Activated T-cell treated with anti-CD3 and anti-CD28 coated beads for 1 hour (primary cell): ENCODE measurements at regions not wholly inside any gene's neighbourhood (a gene's known extent, or its start where the extent isn't known, plus 50 kb on each side); places are given as distances from the start of the nearest gene placed in this dataset.

Experiments
- DNase-seq: peaks from one replicate; pipeline ENCODE4 v3.0.0-alpha.2; 2020; ENCODE audit warnings: low read depth

GRCh38 chr13:22653866-22654265 lies 526.9 kb upstream of the SGCG start:
- DNase-seq = no peak

DNA sequence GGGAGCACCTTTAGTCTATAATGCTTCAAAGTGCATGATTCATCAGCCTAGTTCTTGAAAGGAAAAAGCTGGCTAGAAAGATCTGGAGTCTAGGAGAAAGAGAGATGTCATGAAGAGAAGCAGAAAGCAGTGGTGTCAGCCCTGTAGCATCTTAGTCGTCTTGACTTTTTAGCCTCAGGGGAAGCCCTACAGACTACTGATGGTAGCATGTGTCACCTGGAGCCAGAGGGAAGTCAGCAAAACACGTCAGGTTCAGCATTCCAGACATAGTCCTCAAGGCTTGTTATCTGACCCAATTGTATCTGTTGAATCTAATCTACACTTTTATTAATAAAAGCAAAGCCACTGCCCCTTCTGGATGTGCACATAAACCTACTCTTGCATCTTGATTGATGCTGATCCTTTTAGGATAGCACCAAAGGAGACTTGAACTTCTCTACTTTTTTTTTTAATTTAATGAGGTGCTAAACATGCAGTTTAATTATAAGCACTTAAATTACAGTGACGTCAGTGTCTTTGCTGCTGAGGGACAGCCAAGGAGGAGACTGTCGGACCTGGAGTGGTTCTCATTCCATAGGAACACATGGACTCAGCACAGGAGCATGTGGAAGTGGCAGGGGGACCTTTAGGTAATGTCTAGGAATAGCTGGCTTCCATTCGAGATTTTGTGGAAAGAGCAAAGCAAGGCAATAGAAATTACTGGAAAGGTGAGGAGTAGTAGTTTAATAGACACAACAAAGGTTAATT lies 525.5 kb upstream of the SGCG start:
- no peak for DNase-seq

DNA sequence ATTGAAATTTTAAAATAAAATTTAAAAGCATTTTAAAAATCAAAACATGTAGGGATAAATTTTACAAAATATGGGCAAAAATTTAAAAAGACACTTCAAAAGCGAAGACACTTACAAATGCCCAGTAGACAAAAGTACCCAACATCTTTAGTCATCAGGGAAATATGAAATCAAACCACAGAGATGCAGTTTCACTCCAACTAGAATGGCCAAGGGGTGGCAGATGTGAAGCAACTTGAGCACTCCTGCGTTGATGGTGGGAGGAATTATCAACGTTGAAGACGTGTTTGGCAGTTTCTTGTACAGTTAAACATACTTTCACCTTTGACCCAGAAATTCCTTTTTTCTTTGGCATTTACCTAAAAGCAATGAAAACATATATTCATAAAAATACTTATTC lies 518.0 kb upstream of the SGCG start:
- no peak for DNase-seq

DNA sequence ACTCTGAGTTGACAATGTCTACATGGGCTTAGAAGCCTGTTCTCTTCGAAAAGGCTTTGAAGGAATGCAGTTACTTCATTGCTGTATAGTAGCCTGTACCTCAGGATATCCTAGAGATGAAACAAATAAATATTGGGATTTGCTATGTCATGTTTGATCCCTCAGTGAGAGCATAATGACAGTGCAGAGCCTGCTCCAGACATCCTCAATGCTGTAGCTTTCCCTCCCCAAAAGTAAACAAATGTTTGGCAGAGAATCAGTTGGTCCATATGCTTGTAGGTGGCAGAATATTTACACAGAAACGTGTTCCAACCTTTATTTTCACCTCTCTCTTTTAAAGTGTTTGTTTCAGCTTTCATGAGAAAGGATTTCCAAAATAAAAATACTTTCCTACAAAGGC lies 515.3 kb upstream of the SGCG start:
- DNase-seq = no peak

GRCh38 chr13:22690756-22691155 lies 490.0 kb upstream of the SGCG start:
- DNase-seq = no peak

DNA sequence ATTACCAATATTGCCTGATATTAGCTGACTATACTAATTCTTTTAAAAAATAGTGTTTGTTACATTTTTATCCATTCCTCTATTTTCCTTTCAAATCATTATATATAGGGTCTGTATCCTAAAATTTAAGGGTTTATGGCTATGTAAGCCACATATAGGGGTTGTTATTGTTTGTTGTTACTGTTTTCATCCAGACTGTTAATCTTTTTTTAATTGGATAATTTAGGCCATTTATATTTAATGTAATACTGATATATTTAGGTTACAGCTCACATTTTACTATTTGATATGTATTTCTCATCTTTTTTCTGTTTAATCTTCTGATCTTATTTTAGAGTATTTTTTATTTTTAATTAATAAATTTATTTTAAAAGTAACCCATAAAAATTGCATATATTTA lies 487.1 kb upstream of the SGCG start:
- DNase-seq = no peak

DNA sequence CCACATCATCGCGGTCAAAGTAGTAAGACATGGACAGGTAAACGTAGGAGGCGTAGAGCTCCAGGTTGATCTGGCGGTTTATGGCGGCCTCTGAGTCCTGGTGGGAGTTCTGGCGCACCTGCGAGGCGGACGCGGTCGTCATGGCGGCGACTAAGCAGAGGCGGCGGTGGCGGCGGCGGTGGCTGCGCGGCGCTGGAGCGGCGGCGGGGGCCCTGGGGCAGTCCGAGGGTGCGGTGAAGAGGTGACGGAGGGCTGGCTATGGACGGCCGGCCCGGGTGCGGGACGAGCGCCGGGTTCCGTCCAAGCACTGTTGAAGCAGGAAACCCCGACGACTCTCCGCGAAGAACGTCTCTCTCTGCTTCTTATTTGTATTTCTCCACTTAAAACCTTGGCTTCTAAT lies 484.3 kb upstream of the SGCG start:
- DNase-seq = no peak

DNA sequence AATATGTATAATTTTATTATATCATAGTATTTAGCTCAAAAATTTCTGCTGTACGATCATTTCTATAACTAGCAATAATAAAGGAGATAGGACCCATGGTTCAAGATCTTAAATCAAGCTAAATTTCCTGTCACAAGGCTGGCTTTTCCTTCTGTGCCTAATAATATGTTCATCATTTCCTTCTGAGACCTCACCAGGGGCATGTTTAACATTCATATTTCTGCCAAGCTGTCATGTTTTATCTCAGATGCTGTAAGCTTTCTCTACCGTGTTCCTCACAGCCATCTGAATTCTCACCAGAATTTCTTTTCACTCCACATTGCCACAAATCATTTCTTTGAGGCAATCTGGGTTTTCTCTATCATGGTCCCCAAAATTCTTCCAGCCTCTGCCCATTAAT lies 482.3 kb upstream of the SGCG start:
- no peak for DNase-seq

GRCh38 chr13:22700246-22700887 lies 480.4 kb upstream of the SGCG start:
- no peak for DNase-seq

GRCh38 chr13:22703601-22704209 lies 477.1 kb upstream of the SGCG start:
- DNase-seq = no peak

DNA sequence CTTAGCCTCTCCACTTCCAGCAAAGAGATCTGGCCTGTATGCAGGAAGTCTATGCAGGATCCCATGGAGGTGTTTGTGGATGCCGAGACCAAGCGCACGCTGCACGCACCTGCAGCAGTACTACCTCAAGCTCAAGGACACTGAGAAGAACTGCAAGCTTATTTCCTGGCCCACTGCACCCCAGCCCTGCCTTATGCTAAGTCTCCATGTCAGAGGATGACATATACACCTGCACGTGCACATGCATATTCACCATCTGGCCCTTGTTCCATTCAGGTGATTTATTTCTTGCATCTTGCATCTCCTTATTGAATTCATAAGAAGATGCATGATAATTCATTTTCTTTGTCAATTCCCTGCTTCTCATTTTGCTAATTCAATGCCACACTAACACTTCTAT lies 472.8 kb upstream of the SGCG start:
- no peak for DNase-seq

GRCh38 chr13:22717036-22717435 lies 463.7 kb upstream of the SGCG start:
- no peak for DNase-seq

GRCh38 chr13:22726726-22727125 lies 454.1 kb upstream of the SGCG start:
- DNase-seq = no peak

DNA sequence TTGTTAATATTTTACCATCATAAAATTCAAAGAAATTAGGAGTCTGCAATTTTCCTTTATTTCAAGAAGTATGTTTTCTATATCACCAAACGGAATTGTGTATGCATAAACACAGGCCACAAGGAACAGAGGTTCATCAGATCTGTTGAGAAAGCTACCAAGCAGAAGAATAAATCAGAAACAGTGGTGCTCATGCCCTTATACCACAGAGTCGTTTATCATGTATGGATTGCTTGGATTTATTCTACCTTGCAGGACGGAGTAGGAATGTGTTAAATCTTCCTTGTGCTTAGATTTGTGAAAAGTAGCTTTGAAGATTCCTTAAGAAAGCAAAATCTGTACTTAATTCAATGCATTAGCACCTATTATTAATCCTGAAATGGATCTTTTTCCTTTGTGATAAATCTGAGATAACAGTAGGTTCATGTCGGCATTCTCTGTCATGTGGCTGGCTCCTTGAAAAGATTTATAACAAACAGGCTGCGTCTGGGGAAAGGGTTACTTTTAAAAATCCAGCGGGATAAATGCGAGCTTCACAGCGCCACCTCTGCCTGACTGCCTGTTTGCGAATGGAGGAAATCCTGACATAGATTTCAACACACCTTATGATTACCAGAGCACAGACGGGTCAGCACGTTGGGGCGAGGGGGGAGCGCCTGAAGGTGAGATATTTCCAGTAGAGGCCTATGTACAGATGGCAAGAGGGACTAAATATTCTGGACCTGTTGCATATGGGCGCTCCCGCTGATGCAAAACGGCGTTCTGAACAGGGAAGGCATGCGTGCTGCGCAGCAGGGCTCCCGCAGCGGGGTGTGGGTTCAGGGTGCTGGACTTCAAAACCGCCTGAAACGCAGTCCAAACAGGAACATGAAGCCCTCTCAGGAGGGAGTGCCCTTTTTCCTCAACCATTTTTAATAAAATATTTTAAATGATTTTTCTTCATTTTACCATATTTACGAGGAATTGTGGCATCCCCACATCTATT lies 445.5 kb upstream of the SGCG start:
- DNase-seq = no peak

- DNase-seq = no peak
These were observed 444.6 kb upstream of the SGCG start for GRCh38 chr13:22736084-22736767.

DNA sequence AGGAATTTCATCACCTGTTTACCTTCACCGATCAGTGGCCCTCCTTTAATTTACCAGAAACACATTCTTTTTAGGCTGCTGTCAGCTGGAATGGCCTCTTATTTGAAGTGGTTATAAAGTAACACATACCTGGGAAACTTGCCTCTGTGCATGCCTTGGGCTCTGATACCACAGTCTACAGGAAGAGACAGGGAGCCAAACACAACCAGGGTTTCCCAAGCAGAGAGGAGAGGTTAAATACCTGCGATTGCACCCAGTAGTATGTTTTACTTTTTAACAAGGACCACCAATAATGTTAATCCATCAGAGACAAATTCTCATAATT lies 444.0 kb upstream of the SGCG start:
- no peak for DNase-seq

GRCh38 chr13:22738357-22738756 lies 442.4 kb upstream of the SGCG start:
- no peak for DNase-seq

- no peak for DNase-seq
These were observed 440.5 kb upstream of the SGCG start for GRCh38 chr13:22740264-22740663.

DNA sequence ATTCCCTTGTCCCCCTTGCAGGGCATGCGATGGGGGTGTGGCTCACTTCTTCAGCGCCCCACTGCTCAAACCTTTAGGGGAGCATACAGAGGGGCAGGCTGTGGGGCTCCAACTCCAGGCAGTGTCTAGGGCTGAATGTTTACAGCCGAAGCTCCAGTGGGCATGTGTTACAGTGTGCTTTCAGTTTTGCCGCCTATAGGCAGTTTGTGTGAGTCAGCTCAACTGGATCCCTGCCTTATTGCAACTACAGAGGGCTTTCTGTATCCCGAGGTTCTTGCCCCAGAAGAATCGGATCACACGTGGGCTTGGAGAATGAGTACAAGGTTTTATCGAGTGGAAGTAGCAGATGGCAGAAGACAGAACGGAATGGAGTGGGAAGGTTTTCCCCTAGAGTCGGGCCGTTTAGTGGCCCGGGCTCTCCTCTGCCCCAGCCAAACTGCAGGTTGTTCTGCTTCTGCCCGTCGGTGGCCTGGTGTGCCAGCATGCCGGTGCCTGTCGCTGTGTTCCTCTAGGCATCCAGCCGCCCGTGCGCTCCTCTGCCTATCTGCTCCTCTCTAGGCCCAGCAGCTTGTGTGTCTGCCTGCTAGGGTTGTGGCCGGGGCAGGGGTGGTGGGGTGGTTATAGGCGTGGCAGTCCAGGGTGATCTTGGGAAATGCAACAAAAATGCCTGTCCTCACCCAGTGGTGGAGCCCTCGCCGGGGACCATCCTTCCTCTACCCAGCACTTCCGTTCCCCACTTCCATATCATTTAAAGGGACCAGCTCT lies 435.9 kb upstream of the SGCG start:
- DNase-seq = no peak

DNA sequence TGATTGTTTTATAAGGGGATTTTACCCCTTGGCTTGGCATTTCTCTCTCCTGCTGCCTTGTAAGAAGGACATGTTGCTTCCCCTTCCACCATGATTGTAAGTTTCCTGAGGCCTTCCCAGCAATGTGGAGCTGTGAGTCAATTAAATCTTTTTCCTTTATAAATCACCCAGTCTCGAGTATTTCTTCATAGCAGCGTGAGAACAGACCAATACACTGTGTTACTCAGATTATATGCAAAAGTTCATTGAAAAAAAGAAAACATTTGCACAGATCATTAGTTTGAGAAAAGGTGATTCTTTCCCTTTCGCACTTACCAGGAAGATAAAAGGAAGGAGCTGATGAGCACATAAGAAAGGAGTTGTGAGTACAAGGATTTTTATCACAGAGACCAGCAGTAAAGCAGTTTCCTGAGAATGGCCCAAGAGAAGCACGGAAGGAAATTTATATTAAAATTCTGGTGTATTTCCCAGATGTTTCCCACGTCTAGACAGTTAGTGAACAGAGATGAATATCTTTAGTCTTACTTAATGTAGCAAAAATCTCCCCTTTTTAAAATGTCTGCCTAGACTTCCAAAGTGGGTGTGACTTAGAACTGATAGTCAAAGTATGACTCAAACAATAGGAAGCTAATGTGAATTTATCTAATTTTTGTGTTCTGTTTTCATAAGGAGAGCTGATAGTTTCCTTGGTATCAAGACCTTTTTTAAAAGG lies 431.8 kb upstream of the SGCG start:
- no peak for DNase-seq

DNA sequence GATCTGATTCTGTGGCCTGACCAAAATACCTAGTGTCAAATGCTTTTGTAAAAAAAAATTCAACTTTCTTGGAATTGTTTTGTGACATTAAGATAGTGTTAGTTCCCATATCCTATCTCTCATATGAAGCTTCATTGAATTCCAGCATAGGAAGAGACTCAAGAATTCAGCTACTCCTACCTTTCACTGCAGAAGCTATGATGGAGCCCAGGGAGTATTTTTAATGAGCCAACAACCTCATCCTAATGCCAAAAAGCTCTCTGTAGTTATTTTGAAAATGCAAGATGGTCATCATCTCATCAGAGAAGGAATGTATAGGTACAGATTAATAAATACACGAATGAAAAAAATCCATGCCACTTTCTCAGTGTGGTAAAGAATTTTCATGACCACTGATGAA lies 431.2 kb upstream of the SGCG start:
- DNase-seq = no peak
